IMR-90 (cell line): ENCODE measurements at regions not wholly inside any gene's neighbourhood (a gene's known extent, or its start where the extent isn't known, plus 50 kb on each side); places are given as distances from the start of the nearest gene placed in this dataset.

ENCODE experiments used
- ATAC-seq: fragments of 200-7000 bp; cut with Tn5 transposase; 2 replicates; pipeline ENCODE4 v1.9.1; 2020; ENCODE audit warnings: low read depth, mild to moderate bottlenecking, moderate library complexity
- BruUV-seq: library from RNA; stranded (reverse); fragments of 400-500 nt; replicated peaks from 2 replicates; lab custom pipeline; 2021; lab: Mats Ljungman, UMichigan
- CTCF ChIA-PET: fragments of 300-600 bp; formaldehyde crosslinking; extraction: SDS; loops from one replicate; lab custom pipeline; 2021; ENCODE audit warnings: antibody characterized with exemption; lab: Yijun Ruan, JAX
- POLR2A ChIA-PET: fragments of 300-600 bp; sonication (Branson Sonifier 250); formaldehyde crosslinking; loops from one replicate; lab custom pipeline; 2022; ENCODE audit warnings: antibody characterized with exemption; ENCODE audit not compliant: unreplicated experiment; lab: Charles Lee
- DNase-seq: peaks from one replicate; pipeline ENCODE4 v3.0.0; 2013
- H2AFZ ChIP-seq: replicated peaks from 2 replicates; pipeline ENCODE3; 2013; ENCODE audit warnings: low read length, mild to moderate bottlenecking; ENCODE audit not compliant: poor library complexity
- H2AK5ac ChIP-seq: 2 replicates; pipeline ENCODE4 v1.6.1; 2013; ENCODE audit warnings: low read depth, low read length, inconsistent platforms
- H2AK9ac ChIP-seq: replicated peaks from 2 replicates; pipeline ENCODE3; 2013; ENCODE audit warnings: mild to moderate bottlenecking, low read depth, low read length, moderate library complexity; ENCODE audit not compliant: poor library complexity
- H2BK120ac ChIP-seq: 2 replicates; pipeline ENCODE4 v1.6.1; 2013; ENCODE audit warnings: low read depth, low read length, inconsistent platforms
- H2BK15ac ChIP-seq: 3 replicates; pipeline ENCODE4 v1.6.1; 2013; ENCODE audit warnings: low read depth, low read length, inconsistent platforms
- H2BK20ac ChIP-seq: 2 replicates; pipeline ENCODE4 v1.6.1; 2013; ENCODE audit warnings: low read depth, mild to moderate bottlenecking, inconsistent platforms, low read length, moderate library complexity
- H2BK5ac ChIP-seq: 2 replicates; pipeline ENCODE4 v1.6.1; 2013; ENCODE audit warnings: mild to moderate bottlenecking, low read depth, low read length, inconsistent platforms; ENCODE audit not compliant: poor library complexity, severe bottlenecking
- H3K14ac ChIP-seq: replicated peaks from 2 replicates; pipeline ENCODE4 v1.6.1; 2013; ENCODE audit warnings: low read depth, low read length, inconsistent platforms
- H3K18ac ChIP-seq: 2 replicates; pipeline ENCODE4 v1.6.1; 2013; ENCODE audit warnings: low read depth, low read length, control low read depth
- H3K23ac ChIP-seq: 2 replicates; pipeline ENCODE4 v1.6.1; 2013; ENCODE audit warnings: low read depth, low read length, inconsistent platforms
- H3K27ac ChIP-seq: 2 replicates; pipeline ENCODE4 v1.5.1; 2013; ENCODE audit warnings: mild to moderate bottlenecking, control low read depth, low read length; ENCODE audit not compliant: insufficient read depth
- H3K27me3 ChIP-seq: 2 replicates; pipeline ENCODE4 v1.6.1; 2013; ENCODE audit warnings: low read length; ENCODE audit not compliant: control insufficient read depth, insufficient read depth
- H3K36me3 ChIP-seq: 2 replicates; pipeline ENCODE4 v1.6.1; 2013; ENCODE audit warnings: low read length, mixed read lengths; ENCODE audit not compliant: control insufficient read depth, insufficient read depth
- H3K4ac ChIP-seq: 2 replicates; pipeline ENCODE4 v1.6.1; 2013; ENCODE audit warnings: low read depth, low read length, inconsistent platforms
- H3K4me1 ChIP-seq: 2 replicates; pipeline ENCODE4 v1.6.1; 2013; ENCODE audit warnings: low read length, mixed read lengths; ENCODE audit not compliant: control insufficient read depth, insufficient read depth
- H3K4me2 ChIP-seq: 2 replicates; pipeline ENCODE4 v1.6.1; 2013; ENCODE audit warnings: low read depth, mild to moderate bottlenecking, control low read depth, low read length, moderate library complexity
- H3K4me3 ChIP-seq: 2 replicates; pipeline ENCODE4 v1.5.1; 2013; ENCODE audit warnings: low read depth, mild to moderate bottlenecking, control low read depth, low read length, moderate library complexity; ENCODE audit not compliant: insufficient read depth
- H3K56ac ChIP-seq: 2 replicates; pipeline ENCODE4 v1.6.1; 2013; ENCODE audit warnings: low read length, inconsistent platforms; ENCODE audit not compliant: insufficient read depth; ENCODE audit errors: extremely low read depth
- H3K79me1 ChIP-seq, 2 experiments: 2 replicates each; pipeline ENCODE4 v1.6.1; 2013; ENCODE audit warnings: low read length in 2 of 2, inconsistent platforms in 1 of 2, low read depth in 1 of 2
- H3K9ac ChIP-seq: 2 replicates; pipeline ENCODE4 v1.6.1; 2013; ENCODE audit warnings: low read depth, low read length, control low read depth
- H3K9me1 ChIP-seq: 2 replicates; pipeline ENCODE4 v1.6.1; 2013; ENCODE audit warnings: low read length, inconsistent platforms; ENCODE audit not compliant: insufficient read depth
- H3K9me3 ChIP-seq: 2 replicates; pipeline ENCODE4 v1.6.1; 2013; ENCODE audit warnings: low read length; ENCODE audit not compliant: control insufficient read depth, insufficient read depth
- H4K20me1 ChIP-seq: 2 replicates; pipeline ENCODE4 v1.6.1; 2013; ENCODE audit warnings: low read length, inconsistent platforms; ENCODE audit not compliant: insufficient read depth
- H4K5ac ChIP-seq: 2 replicates; pipeline ENCODE4 v1.6.1; 2013; ENCODE audit warnings: mild to moderate bottlenecking, low read depth, low read length, control low read depth
- H4K8ac ChIP-seq, 2 experiments: 2 replicates each; pipeline ENCODE4 v1.6.1; 2013; ENCODE audit warnings: low read depth in 2 of 2, low read length in 2 of 2, control low read depth in 1 of 2, inconsistent platforms in 1 of 2
- H4K91ac ChIP-seq: 2 replicates; pipeline ENCODE4 v1.6.1; 2013; ENCODE audit warnings: low read depth, low read length, inconsistent platforms; ENCODE audit not compliant: insufficient read depth
- BHLHE40 ChIP-seq: fragments of 150-350 bp; IDR thresholded peaks from 2 replicates; pipeline ENCODE4 v1.6.1; 2016; ENCODE audit warnings: mild to moderate bottlenecking, low read depth, low read length
- CHD1 ChIP-seq: IDR thresholded peaks from 2 replicates; pipeline ENCODE4 v1.6.1; 2012; ENCODE audit warnings: low read depth, low read length, improper control_type of control experiment
- CTCF ChIP-seq: conservative IDR thresholded peaks from 2 replicates; pipeline ENCODE4 v1.5.1; 2012; ENCODE audit warnings: mild to moderate bottlenecking, low read depth, low read length, improper control_type of control experiment
- ELK1 ChIP-seq: fragments of 150-350 bp; IDR thresholded peaks from 2 replicates; pipeline ENCODE4 v1.6.1; 2016; ENCODE audit warnings: low read depth, mild to moderate bottlenecking, low read length, moderate library complexity, borderline replicate concordance
- MXI1 ChIP-seq: IDR thresholded peaks from 2 replicates; pipeline ENCODE4 v1.6.1; 2012; ENCODE audit warnings: low read depth, mild to moderate bottlenecking, low read length, moderate library complexity, borderline replicate concordance
- NFE2L2 ChIP-seq: fragments of 150-350 bp; IDR thresholded peaks from 2 replicates; pipeline ENCODE4 v1.6.1; 2016; ENCODE audit warnings: low read depth, mild to moderate bottlenecking, low read length
- POLR2A ChIP-seq: IDR thresholded peaks from 2 replicates; pipeline ENCODE4 v1.6.1; 2012; ENCODE audit warnings: mild to moderate bottlenecking, low read depth, low read length
- RAD21 ChIP-seq: IDR thresholded peaks from 2 replicates; pipeline ENCODE4 v1.6.1; 2012; ENCODE audit warnings: low read length, improper control_type of control experiment
- RCOR1 ChIP-seq: IDR thresholded peaks from 2 replicates; pipeline ENCODE4 v1.6.1; 2012; ENCODE audit warnings: mild to moderate bottlenecking, low read length, improper control_type of control experiment; ENCODE audit not compliant: insufficient replicate concordance
- RFX5 ChIP-seq: IDR thresholded peaks from 2 replicates; pipeline ENCODE4 v1.8.0; 2012; ENCODE audit warnings: low read depth, mild to moderate bottlenecking, low read length, moderate library complexity
- USF2 ChIP-seq: fragments of 150-350 bp; IDR thresholded peaks from 2 replicates; pipeline ENCODE4 v1.6.1; 2017; ENCODE audit warnings: mild to moderate bottlenecking, antibody characterized with exemption, low read length, low read depth
- WGBS, 2 experiments: methylation state at CpG; one replicate each; pipeline versions ENCODE4 v1.1.5 to v1.1.7; 2013; ENCODE audit warnings: missing lambda C conversion rate in 2 of 2; ENCODE audit not compliant: insufficient read length in 1 of 2; ENCODE audit errors: extremely low coverage in 2 of 2; 5-methylcytosine and 5-hydroxymethylcytosine counted together
- dilution Hi-C: fragments of 300-500 bp; cut with HindIII; formaldehyde crosslinking; loops from one replicate; pipeline ENCODE4 v1.14.3; 2018; ENCODE audit warnings: low sequenced_read_pairs; ENCODE audit not compliant: unreplicated experiment
- in situ Hi-C: fragments of 300-500 bp; cut with MboI; formaldehyde crosslinking; loops from 3 replicates; pipeline ENCODE4 v1.14.3; 2019; ENCODE audit warnings: low sequenced_read_pairs, inconsistent platforms, mixed read lengths
- intact Hi-C: fragments of 100-400 bp; cut with micrococcal nuclease; formaldehyde crosslinking; loops from 2 replicates; pipeline ENCODE4 v1.10.0; 2022

GRCh38 chr12:30837595-30837994, 82.8 kb upstream of the CAPRIN2 start:
- intact Hi-C loops, result no loop called here
- no TSS peak for BruUV-seq

More at GRCh38 chr12:30837595-30837994, 82.8 kb upstream of the CAPRIN2 start:
- ATAC-seq (no peak), DNase-seq (no peak)
- H3K4me3 ChIP-seq, result no peak overlapping the region
- H3K56ac ChIP-seq, result no peak overlapping the region
- H3K23ac ChIP-seq, result no peak overlapping the region
- peaks cover 44% of the 10 kb centered on the region for H3K27me3 ChIP-seq
- no peaks in the 10 kb centered on the region for H3K4me1 ChIP-seq
- H2AK5ac ChIP-seq, result no peak overlapping the region
- no peak for TF ChIP-seq POLR2A
- no peak for TF ChIP-seq ELK1
- TF ChIP-seq RAD21, result no peak
- TF ChIP-seq RCOR1, result no peak
- TF ChIP-seq NFE2L2, result no peak
- no peak for TF ChIP-seq MXI1
- TF ChIP-seq RFX5, result no peak
- no peak for TF ChIP-seq CTCF
- no peak for TF ChIP-seq CHD1
- TF ChIP-seq USF2, result no peak
- no peak for TF ChIP-seq BHLHE40
- no peak overlapping the region for H2AK9ac ChIP-seq
- POLR2A ChIA-PET, result no interaction called here
- no peak overlapping the region for H3K4ac ChIP-seq
- no peak overlapping the region for H2AFZ ChIP-seq
- no peak overlapping the region for H3K9ac ChIP-seq
- H4K20me1 ChIP-seq, result no peaks in the 10 kb centered on the region
- no peak overlapping the region for H2BK5ac ChIP-seq
- no peak overlapping the region for H3K27ac ChIP-seq
- in situ Hi-C loops (loop anchor here (25.0 kb wide), 1 partner anchor 1750 kb away; no protein-coding TSS in a partner anchor), dilution Hi-C loops (no loop called here)
- no peak overlapping the region for H2BK15ac ChIP-seq
- peaks cover 2% of the 10 kb centered on the region; the same call in 1 of the 2 replicates for H3K9me3 ChIP-seq
- no peak overlapping the region for H3K14ac ChIP-seq
- no peaks in the 10 kb centered on the region for H3K79me1 ChIP-seq
- H4K8ac ChIP-seq, result no peak overlapping the region
- H2BK120ac ChIP-seq, result no peak overlapping the region
- no peaks in the 10 kb centered on the region for H3K36me3 ChIP-seq
- CTCF ChIA-PET, result interaction anchor here (0.6 kb wide), 1 partner anchor 10 kb away, joined by 4 read pairs; no protein-coding TSS in a partner anchor
- no peak overlapping the region for H3K4me2 ChIP-seq
- H4K5ac ChIP-seq, result no peak overlapping the region
- H4K91ac ChIP-seq, result no peak overlapping the region
- no CpG with 5 or more reads among the region's 7 CpGs for WGBS, 2 experiments
- no peaks in the 10 kb centered on the region for H3K9me1 ChIP-seq
- no peak overlapping the region for H3K18ac ChIP-seq
- H2BK20ac ChIP-seq, result no peak overlapping the region
